HG02943 (cell line): ENCODE measurements at regions not wholly inside any gene's neighbourhood (a gene's known extent, or its start where the extent isn't known, plus 50 kb on each side); places are given as distances from the start of the nearest gene placed in this dataset.

Experiments
- ATAC-seq: cut with Tn5 transposase; IDR thresholded peaks from one replicate; pipeline ENCODE4 v1.9.1; 2021; ENCODE audit warnings: mild to moderate bottlenecking, low read depth, moderate library complexity; ENCODE audit not compliant: unreplicated experiment

- ATAC-seq = no peak
Measured at GRCh38 chr3:76051145-76051544, 265.8 kb upstream of the ZNF717 start.

GRCh38 chr3:76054404-76054803, 269.1 kb upstream of the ZNF717 start:
- no peak for ATAC-seq

DNA sequence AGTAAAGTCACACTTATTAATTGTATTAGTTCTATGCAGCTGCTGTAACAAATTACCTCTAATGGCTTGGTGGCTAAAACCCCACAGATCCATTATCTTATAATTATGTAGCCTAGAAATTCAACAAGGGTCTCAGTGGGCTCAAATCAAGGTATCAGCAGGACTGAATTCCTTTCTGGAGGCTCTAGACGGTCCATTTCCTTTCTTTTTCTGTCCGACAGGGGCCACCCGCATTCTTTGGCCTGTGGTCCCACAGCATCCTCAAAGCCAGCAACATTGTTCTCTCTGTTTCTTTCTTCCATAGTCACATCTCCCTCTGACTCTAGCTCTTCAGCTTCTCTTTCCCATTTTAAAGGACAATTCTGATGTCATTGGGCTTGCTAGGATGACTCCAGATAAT, 276.3 kb upstream of the ZNF717 start:
- no peak for ATAC-seq

DNA sequence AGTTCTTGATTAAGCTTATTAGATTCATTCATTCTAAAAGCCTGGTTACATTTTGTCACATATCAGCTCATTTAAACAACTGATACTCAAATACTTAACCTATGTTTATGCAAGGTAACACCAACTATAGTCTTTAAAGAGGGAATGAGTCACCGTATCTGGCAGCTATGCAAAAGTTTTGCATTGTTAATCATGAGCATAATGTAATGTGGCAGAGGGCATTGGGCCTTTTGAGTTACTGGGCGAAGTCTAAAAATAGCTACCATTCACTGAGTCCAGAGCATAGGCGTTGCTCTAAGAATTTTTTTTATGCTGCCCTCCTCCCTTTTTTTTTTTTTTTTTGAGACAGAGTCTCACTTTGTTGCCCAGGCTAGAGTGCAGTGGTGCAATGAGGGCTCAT, 277.7 kb upstream of the ZNF717 start:
- no peak for ATAC-seq

- no peak for ATAC-seq
Measured at GRCh38 chr3:76063811-76064210, 278.5 kb upstream of the ZNF717 start.

GRCh38 chr3:76065964-76066363, 280.6 kb upstream of the ZNF717 start:
- no peak for ATAC-seq

GRCh38 chr3:76078101-76078500, 292.8 kb upstream of the ZNF717 start:
- ATAC-seq = no peak

- no peak for ATAC-seq
Measured at GRCh38 chr3:76083992-76084391, 298.6 kb upstream of the ZNF717 start.

- ATAC-seq = no peak
Measured at GRCh38 chr3:76096036-76096435, 310.7 kb upstream of the ZNF717 start.

- no peak for ATAC-seq
Measured at GRCh38 chr3:76096836-76097588, 311.7 kb upstream of the ZNF717 start.

- ATAC-seq = no peak
Measured at GRCh38 chr3:76097589-76097969, 312.2 kb upstream of the ZNF717 start.

DNA sequence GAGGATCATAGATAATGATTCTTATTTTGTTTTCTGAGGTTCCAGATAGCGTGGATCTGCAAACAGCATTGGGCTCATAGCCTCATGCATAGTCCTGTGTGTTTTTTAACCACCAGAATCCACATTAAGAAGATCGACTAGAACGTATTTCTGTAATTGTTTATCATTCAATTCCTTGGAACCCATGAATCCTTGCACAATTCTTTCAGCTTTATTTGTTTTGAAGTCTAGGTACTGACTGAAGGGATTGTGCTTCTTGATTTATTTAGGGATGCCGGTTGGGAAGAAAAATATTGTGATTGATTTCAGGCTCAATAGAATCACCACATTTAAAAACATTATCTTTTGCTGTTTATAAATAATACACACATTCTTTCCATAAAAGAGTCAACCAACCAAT, 314.6 kb upstream of the ZNF717 start:
- no peak for ATAC-seq

DNA sequence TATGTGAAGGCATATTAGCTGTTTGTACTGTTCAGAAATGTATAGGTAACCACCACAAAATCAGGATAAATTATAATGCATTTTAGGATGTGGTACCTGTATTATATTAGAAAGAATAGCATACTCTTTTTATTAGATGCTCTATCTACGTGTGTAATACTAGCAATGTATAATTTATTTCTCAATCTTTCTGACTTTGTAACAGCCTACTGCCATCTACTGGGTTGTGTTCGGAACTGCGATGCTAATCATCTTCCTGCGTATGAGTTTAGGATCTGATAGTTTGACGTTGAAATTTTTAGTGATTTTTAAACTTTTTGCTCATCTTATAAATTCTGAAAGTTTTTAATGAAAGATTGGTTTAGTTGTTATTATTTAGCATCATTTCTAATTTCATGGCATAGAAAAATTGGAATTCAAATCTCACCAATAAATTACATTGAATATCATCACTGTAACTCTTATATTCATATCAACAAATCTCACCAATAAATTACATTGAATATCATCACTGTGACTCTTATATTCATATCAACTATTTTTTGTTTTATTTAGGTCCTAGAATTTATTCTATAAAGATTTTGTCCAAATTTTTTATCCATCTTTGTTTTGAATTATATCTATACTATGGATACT, 322.7 kb upstream of the ZNF717 start:
- ATAC-seq = no peak

DNA sequence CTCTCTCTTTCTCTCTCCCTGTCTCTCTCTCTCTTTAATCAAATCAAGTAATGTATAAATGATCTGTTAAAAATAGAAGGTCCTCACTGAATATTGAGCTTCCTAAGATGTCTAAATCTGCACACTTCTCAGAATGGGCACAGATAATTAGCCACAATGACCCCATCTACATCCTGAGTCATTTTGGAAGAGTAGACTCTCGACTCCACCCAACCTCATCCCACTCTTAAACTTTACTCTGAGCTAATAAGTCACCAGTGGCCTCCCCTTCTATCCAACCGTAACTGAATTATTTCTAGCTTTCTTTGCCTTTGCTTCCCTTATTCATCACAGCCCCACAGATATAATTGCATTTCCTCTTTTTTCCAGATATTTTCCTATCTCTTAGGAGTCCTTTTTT, 326.5 kb upstream of the ZNF717 start:
- no peak for ATAC-seq

DNA sequence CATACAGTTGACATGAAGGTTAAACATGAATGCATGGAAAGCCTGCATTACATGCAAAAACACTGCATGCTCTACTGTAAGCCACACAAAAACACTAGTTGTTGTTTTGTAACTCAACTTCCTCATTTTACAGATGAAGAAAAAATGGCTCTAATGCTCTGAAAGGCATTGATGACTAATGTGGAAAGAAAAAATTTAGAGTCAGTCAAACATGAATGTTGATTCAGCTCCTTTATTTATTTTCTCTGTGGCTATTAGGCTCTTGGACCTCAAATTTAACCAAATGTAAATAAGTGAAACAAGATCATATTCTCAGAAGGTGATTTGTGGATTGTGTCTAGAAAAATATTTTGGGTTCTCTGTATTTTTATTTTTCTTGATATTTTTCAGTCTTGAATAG, 336.7 kb upstream of the ZNF717 start:
- ATAC-seq = no peak

DNA sequence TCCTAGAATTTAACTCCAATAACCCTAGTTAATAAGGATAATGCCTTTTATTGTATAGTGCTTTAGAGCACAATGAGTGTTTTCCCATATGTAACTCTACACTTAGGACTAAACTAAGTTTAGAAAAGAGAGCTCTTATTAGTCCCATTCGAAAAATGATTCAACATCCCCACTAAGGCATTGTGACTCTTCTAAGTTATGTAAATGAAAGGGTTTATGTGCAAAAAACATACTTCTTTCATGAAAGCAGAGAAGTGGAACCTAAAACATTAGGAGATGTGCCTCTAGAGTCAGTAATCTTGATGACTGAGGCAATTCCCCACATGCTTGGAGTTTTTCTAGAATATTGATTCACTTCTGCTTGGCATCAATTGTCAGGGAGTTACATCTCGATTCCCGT, 344.1 kb upstream of the ZNF717 start:
- ATAC-seq = no peak

GRCh38 chr3:76131396-76132153, 346.2 kb upstream of the ZNF717 start:
- ATAC-seq = no peak

GRCh38 chr3:76132154-76132470, 346.8 kb upstream of the ZNF717 start:
- no peak for ATAC-seq

GRCh38 chr3:76134166-76134565, 348.8 kb upstream of the ZNF717 start:
- no peak for ATAC-seq

DNA sequence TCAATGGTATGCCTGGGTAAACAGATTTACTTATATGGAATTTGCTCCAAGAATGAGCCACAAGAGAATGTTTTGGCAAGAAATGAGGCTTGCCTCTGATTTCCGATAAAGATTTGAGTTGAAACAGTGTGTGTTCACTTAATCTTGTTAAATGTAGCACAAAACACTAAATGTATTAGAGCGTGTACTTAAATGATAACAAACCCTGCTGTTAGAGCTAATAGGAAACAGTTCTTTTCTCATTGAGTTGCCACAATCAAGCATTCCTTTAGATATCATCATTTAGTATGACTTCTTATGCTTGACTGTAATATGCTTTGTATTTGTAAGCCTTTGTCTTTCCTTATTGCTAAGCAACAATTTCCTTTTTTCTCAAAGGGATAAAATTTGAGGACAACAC, 353.6 kb upstream of the ZNF717 start:
- ATAC-seq = no peak

DNA sequence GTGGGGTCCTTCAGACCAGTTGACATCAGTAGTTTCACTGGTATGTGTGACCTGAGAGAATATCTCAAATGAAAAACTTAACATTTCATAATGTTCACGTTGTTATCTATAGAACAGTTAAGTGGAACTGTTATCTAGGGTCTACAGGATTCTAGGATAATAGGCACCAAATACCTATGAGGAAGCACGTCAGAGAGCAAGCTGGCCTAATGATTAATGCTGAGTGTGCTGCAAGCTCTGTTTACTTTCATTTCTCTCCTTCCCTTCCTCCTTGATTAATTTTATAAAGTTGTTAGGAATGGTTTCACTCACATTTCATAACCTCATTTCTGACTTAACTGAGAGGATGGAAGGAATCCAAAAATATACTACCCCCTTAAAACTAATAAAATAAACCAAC, 362.5 kb upstream of the ZNF717 start:
- ATAC-seq = no peak

GRCh38 chr3:76152028-76152427, 366.7 kb upstream of the ZNF717 start:
- no peak for ATAC-seq
